K562 (cell line): ENCODE measurements at regions not wholly inside any gene's neighbourhood (a gene's known extent, or its start where the extent isn't known, plus 50 kb on each side); places are given as distances from the start of the nearest gene placed in this dataset.

ENCODE experiments used
- ATF4 ChIP-seq: fragments of 450-650 bp; formaldehyde crosslinking; IDR thresholded peaks from 2 replicates; pipeline ENCODE4 v1.4.0; 2022; ENCODE audit warnings: mild to moderate bottlenecking, moderate library complexity
- CREB1 ChIP-seq, 2 experiments: sonication (generic) in 1 of 2; formaldehyde crosslinking in 1 of 2; IDR thresholded peaks; 2 replicates each; pipeline versions ENCODE4 v1.6.1 to v1.8.0; 2012 to 2022; ENCODE audit warnings: inconsistent platforms in 1 of 2, mild to moderate bottlenecking in 1 of 2, missing genetic modification reagents in 1 of 2, moderate library complexity in 1 of 2
- ELF4 ChIP-seq: fragments of 450-650 bp; formaldehyde crosslinking; IDR thresholded peaks from 2 replicates; pipeline ENCODE4 v1.4.0; 2022; ENCODE audit warnings: missing genetic modification characterization
- EZH2 ChIP-seq: IDR thresholded peaks from 2 replicates; pipeline ENCODE4 v1.6.1; 2012; ENCODE audit warnings: low read depth, mild to moderate bottlenecking, inconsistent platforms, low read length, borderline replicate concordance
- FOS ChIP-seq: IDR thresholded peaks from 3 replicates; pipeline ENCODE4 v1.6.1; 2011; ENCODE audit not compliant: insufficient read length; ENCODE audit errors: extremely low read depth
- FOXK1 ChIP-seq: sonication (generic); formaldehyde crosslinking; IDR thresholded peaks from 2 replicates; pipeline ENCODE4 v1.8.0; 2022; ENCODE audit warnings: missing genetic modification reagents, mild to moderate bottlenecking, borderline replicate concordance

GRCh38 chr2:160639472-160639871, 145.9 kb upstream of the RBMS1 start:
- TF ChIP-seq FOXK1 (CRISPR knock-in tag) (no peak), CREB1 (IDR thresholded peaks at IDR 0.05) (no peak), CREB1 (CRISPR knock-in tag; IDR thresholded peaks at IDR 0.05) (no peak), FOS (no peak), EZH2 (no peak), ELF4 (CRISPR knock-in tag) (no peak), ATF4 (CRISPR knock-in tag) (no peak)
